LNCaP clone FGC (cell line): ENCODE measurements at regions not wholly inside any gene's neighbourhood (a gene's known extent, or its start where the extent isn't known, plus 50 kb on each side); places are given as distances from the start of the nearest gene placed in this dataset.

Experiments
- DNase-seq: peaks from one replicate; pipeline ENCODE4 v3.0.0-alpha.2; 2011; ENCODE audit warnings: low read depth
- H3K4me3 ChIP-seq: 2 replicates; pipeline ENCODE4 v1.5.1; 2011; ENCODE audit warnings: mild to moderate bottlenecking, low read depth, low read length, control low read depth
- CTCF ChIP-seq: IDR thresholded peaks from 2 replicates; pipeline ENCODE4 v1.5.1; 2012; ENCODE audit warnings: mild to moderate bottlenecking; ENCODE audit not compliant: control insufficient read depth, insufficient read depth; ENCODE audit errors: extremely low read depth

GRCh38 chr17:33816842-33817617, 438.1 kb upstream of the CCL2 start:
- DNase-seq: no peak
- no peak overlapping the region for H3K4me3 ChIP-seq
- TF ChIP-seq CTCF: no peak

GRCh38 chr17:33819539-33819938, 435.5 kb upstream of the CCL2 start:
- no peak for DNase-seq
- no peak overlapping the region for H3K4me3 ChIP-seq
- no peak for TF ChIP-seq CTCF

GRCh38 chr17:33832262-33832661, 422.8 kb upstream of the CCL2 start:
- DNase-seq: no peak
- no peak for TF ChIP-seq CTCF
- no peak overlapping the region for H3K4me3 ChIP-seq

GRCh38 chr17:33837281-33837680, 417.8 kb upstream of the CCL2 start:
- no peak for TF ChIP-seq CTCF
- no peak overlapping the region for H3K4me3 ChIP-seq
- no peak for DNase-seq

- no peak overlapping the region for H3K4me3 ChIP-seq
- DNase-seq: no peak
- TF ChIP-seq CTCF: no peak
Measured at GRCh38 chr17:33838281-33838680, 416.8 kb upstream of the CCL2 start.

- TF ChIP-seq CTCF: no peak
- no peak overlapping the region for H3K4me3 ChIP-seq
- DNase-seq: no peak
Measured at GRCh38 chr17:33847900-33848299, 407.2 kb upstream of the CCL2 start.

GRCh38 chr17:33848433-33848832, 406.7 kb upstream of the CCL2 start:
- no peak for TF ChIP-seq CTCF

More at GRCh38 chr17:33848433-33848832, 406.7 kb upstream of the CCL2 start:
- DNase-seq: no peak
- H3K4me3 ChIP-seq: no peak overlapping the region
